Liver (tissue), 3 donors: ENCODE measurements at regions not wholly inside any gene's neighbourhood (a gene's known extent, or its start where the extent isn't known, plus 50 kb on each side); places are given as distances from the start of the nearest gene placed in this dataset.
"Not testable (repeated sequence)": the region's sequence is repeated elsewhere in the genome, so short reads cannot be mapped to it uniquely, and the experiment has no call there.

Experiments
- ATF3 ChIP-seq: IDR thresholded peaks from 2 replicates; pipeline ENCODE4 v1.6.1; 2016; ENCODE audit warnings: antibody characterized with exemption
- EGR1 ChIP-seq, 2 donors: IDR thresholded peaks; 2 replicates each; pipeline ENCODE4 v1.6.1; 2016 to 2018; ENCODE audit warnings: antibody characterized with exemption in 2 of 2, low read depth in 2 of 2
- FOXA1 ChIP-seq: IDR thresholded peaks from 2 replicates; pipeline ENCODE4 v1.6.1; 2016; ENCODE audit warnings: antibody characterized with exemption
- GABPA ChIP-seq, 2 donors: IDR thresholded peaks in 1 of 2; conservative IDR thresholded peaks in 1 of 2; 2 replicates each; pipeline ENCODE4 v1.6.1; 2016; ENCODE audit warnings: antibody characterized with exemption in 2 of 2, mild to moderate bottlenecking in 1 of 2, moderate library complexity in 1 of 2
- HNF4A ChIP-seq, 2 donors: conservative IDR thresholded peaks; 2 replicates each; pipeline ENCODE4 v1.6.1; 2016; ENCODE audit warnings: antibody characterized with exemption in 2 of 2, mild to moderate bottlenecking in 2 of 2
- MAX ChIP-seq: IDR thresholded peaks from 2 replicates; pipeline ENCODE4 v1.6.1; 2016; ENCODE audit warnings: antibody characterized with exemption
- NR2F2 ChIP-seq: IDR thresholded peaks from 2 replicates; pipeline ENCODE4 v1.6.1; 2016; ENCODE audit warnings: antibody characterized with exemption
- RAD21 ChIP-seq, 2 donors: IDR thresholded peaks; 2 replicates each; pipeline ENCODE4 v1.6.1; 2016; ENCODE audit warnings: antibody characterized with exemption in 2 of 2, mild to moderate bottlenecking in 2 of 2
- TAF1 ChIP-seq: conservative IDR thresholded peaks from 2 replicates; pipeline ENCODE4 v1.6.1; 2016; ENCODE audit warnings: antibody characterized with exemption, mild to moderate bottlenecking
- YY1 ChIP-seq: IDR thresholded peaks from 2 replicates; pipeline ENCODE4 v1.6.1; 2016; ENCODE audit warnings: antibody characterized with exemption, mild to moderate bottlenecking
- TF ChIP-seq, protein P1 (sequence below): fragments of 150-350 bp; IDR thresholded peaks from 2 replicates; pipeline ENCODE4 v1.5.1; 2017; ENCODE audit warnings: improper control_type of control experiment, low read depth, low read length; ENCODE audit not compliant: missing input control
- TF ChIP-seq, protein P2 (sequence below): IDR thresholded peaks from 2 replicates; pipeline ENCODE4 v1.6.1; 2016; ENCODE audit warnings: antibody characterized with exemption, mild to moderate bottlenecking
- TF ChIP-seq, protein P3 (sequence below): IDR thresholded peaks from 2 replicates; pipeline ENCODE4 v1.6.1; 2016; ENCODE audit warnings: antibody characterized with exemption
- donor health status: healthy.
- donor health status: healthy.

- TF ChIP-seq, protein P1, sequence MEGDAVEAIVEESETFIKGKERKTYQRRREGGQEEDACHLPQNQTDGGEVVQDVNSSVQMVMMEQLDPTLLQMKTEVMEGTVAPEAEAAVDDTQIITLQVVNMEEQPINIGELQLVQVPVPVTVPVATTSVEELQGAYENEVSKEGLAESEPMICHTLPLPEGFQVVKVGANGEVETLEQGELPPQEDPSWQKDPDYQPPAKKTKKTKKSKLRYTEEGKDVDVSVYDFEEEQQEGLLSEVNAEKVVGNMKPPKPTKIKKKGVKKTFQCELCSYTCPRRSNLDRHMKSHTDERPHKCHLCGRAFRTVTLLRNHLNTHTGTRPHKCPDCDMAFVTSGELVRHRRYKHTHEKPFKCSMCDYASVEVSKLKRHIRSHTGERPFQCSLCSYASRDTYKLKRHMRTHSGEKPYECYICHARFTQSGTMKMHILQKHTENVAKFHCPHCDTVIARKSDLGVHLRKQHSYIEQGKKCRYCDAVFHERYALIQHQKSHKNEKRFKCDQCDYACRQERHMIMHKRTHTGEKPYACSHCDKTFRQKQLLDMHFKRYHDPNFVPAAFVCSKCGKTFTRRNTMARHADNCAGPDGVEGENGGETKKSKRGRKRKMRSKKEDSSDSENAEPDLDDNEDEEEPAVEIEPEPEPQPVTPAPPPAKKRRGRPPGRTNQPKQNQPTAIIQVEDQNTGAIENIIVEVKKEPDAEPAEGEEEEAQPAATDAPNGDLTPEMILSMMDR: not testable (repeated sequence)
- TF ChIP-seq TAF1; EGR1 (IDR thresholded peaks at IDR 0.05; ENCODE audit: low read depth in 2 of 2); HNF4A (conservative IDR thresholded peaks at IDR 0.05); NR2F2; YY1; FOXA1; RAD21 (IDR thresholded peaks at IDR 0.05); GABPA (IDR thresholded peaks at IDR 0.05 in 1 of 2, conservative IDR thresholded peaks at IDR 0.05 in 1 of 2); MAX; ATF3: not testable (repeated sequence)
- TF ChIP-seq, protein P2, sequence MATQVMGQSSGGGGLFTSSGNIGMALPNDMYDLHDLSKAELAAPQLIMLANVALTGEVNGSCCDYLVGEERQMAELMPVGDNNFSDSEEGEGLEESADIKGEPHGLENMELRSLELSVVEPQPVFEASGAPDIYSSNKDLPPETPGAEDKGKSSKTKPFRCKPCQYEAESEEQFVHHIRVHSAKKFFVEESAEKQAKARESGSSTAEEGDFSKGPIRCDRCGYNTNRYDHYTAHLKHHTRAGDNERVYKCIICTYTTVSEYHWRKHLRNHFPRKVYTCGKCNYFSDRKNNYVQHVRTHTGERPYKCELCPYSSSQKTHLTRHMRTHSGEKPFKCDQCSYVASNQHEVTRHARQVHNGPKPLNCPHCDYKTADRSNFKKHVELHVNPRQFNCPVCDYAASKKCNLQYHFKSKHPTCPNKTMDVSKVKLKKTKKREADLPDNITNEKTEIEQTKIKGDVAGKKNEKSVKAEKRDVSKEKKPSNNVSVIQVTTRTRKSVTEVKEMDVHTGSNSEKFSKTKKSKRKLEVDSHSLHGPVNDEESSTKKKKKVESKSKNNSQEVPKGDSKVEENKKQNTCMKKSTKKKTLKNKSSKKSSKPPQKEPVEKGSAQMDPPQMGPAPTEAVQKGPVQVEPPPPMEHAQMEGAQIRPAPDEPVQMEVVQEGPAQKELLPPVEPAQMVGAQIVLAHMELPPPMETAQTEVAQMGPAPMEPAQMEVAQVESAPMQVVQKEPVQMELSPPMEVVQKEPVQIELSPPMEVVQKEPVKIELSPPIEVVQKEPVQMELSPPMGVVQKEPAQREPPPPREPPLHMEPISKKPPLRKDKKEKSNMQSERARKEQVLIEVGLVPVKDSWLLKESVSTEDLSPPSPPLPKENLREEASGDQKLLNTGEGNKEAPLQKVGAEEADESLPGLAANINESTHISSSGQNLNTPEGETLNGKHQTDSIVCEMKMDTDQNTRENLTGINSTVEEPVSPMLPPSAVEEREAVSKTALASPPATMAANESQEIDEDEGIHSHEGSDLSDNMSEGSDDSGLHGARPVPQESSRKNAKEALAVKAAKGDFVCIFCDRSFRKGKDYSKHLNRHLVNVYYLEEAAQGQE: not testable (repeated sequence)
- TF ChIP-seq, protein P3, sequence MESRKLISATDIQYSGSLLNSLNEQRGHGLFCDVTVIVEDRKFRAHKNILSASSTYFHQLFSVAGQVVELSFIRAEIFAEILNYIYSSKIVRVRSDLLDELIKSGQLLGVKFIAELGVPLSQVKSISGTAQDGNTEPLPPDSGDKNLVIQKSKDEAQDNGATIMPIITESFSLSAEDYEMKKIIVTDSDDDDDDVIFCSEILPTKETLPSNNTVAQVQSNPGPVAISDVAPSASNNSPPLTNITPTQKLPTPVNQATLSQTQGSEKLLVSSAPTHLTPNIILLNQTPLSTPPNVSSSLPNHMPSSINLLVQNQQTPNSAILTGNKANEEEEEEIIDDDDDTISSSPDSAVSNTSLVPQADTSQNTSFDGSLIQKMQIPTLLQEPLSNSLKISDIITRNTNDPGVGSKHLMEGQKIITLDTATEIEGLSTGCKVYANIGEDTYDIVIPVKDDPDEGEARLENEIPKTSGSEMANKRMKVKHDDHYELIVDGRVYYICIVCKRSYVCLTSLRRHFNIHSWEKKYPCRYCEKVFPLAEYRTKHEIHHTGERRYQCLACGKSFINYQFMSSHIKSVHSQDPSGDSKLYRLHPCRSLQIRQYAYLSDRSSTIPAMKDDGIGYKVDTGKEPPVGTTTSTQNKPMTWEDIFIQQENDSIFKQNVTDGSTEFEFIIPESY: not testable (repeated sequence)
These were observed 181.1 kb downstream of the TBC1D2B start for GRCh38 chr15:77896147-77897112.
